IMR-90 (cell line): ENCODE measurements at regions not wholly inside any gene's neighbourhood (a gene's known extent, or its start where the extent isn't known, plus 50 kb on each side); places are given as distances from the start of the nearest gene placed in this dataset.

ENCODE experiments used
- ATAC-seq: fragments of 200-7000 bp; cut with Tn5 transposase; 2 replicates; pipeline ENCODE4 v1.9.1; 2020; ENCODE audit warnings: low read depth, mild to moderate bottlenecking, moderate library complexity
- BruUV-seq: library from RNA; stranded (reverse); fragments of 400-500 nt; replicated peaks from 2 replicates; lab custom pipeline; 2021; lab: Mats Ljungman, UMichigan
- CTCF ChIA-PET: fragments of 300-600 bp; formaldehyde crosslinking; extraction: SDS; loops from one replicate; lab custom pipeline; 2021; ENCODE audit warnings: antibody characterized with exemption; lab: Yijun Ruan, JAX
- POLR2A ChIA-PET: fragments of 300-600 bp; sonication (Branson Sonifier 250); formaldehyde crosslinking; loops from one replicate; lab custom pipeline; 2022; ENCODE audit warnings: antibody characterized with exemption; ENCODE audit not compliant: unreplicated experiment; lab: Charles Lee
- DNase-seq: peaks from one replicate; pipeline ENCODE4 v3.0.0; 2013
- H2AFZ ChIP-seq: replicated peaks from 2 replicates; pipeline ENCODE3; 2013; ENCODE audit warnings: low read length, mild to moderate bottlenecking; ENCODE audit not compliant: poor library complexity
- H2AK5ac ChIP-seq: 2 replicates; pipeline ENCODE4 v1.6.1; 2013; ENCODE audit warnings: low read depth, low read length, inconsistent platforms
- H2AK9ac ChIP-seq: replicated peaks from 2 replicates; pipeline ENCODE3; 2013; ENCODE audit warnings: mild to moderate bottlenecking, low read depth, low read length, moderate library complexity; ENCODE audit not compliant: poor library complexity
- H2BK120ac ChIP-seq: 2 replicates; pipeline ENCODE4 v1.6.1; 2013; ENCODE audit warnings: low read depth, low read length, inconsistent platforms
- H2BK15ac ChIP-seq: 3 replicates; pipeline ENCODE4 v1.6.1; 2013; ENCODE audit warnings: low read depth, low read length, inconsistent platforms
- H2BK20ac ChIP-seq: 2 replicates; pipeline ENCODE4 v1.6.1; 2013; ENCODE audit warnings: low read depth, mild to moderate bottlenecking, inconsistent platforms, low read length, moderate library complexity
- H2BK5ac ChIP-seq: 2 replicates; pipeline ENCODE4 v1.6.1; 2013; ENCODE audit warnings: mild to moderate bottlenecking, low read depth, low read length, inconsistent platforms; ENCODE audit not compliant: poor library complexity, severe bottlenecking
- H3K14ac ChIP-seq: replicated peaks from 2 replicates; pipeline ENCODE4 v1.6.1; 2013; ENCODE audit warnings: low read depth, low read length, inconsistent platforms
- H3K18ac ChIP-seq: 2 replicates; pipeline ENCODE4 v1.6.1; 2013; ENCODE audit warnings: low read depth, low read length, control low read depth
- H3K23ac ChIP-seq: 2 replicates; pipeline ENCODE4 v1.6.1; 2013; ENCODE audit warnings: low read depth, low read length, inconsistent platforms
- H3K27ac ChIP-seq: 2 replicates; pipeline ENCODE4 v1.5.1; 2013; ENCODE audit warnings: mild to moderate bottlenecking, control low read depth, low read length; ENCODE audit not compliant: insufficient read depth
- H3K27me3 ChIP-seq: 2 replicates; pipeline ENCODE4 v1.6.1; 2013; ENCODE audit warnings: low read length; ENCODE audit not compliant: control insufficient read depth, insufficient read depth
- H3K36me3 ChIP-seq: 2 replicates; pipeline ENCODE4 v1.6.1; 2013; ENCODE audit warnings: low read length, mixed read lengths; ENCODE audit not compliant: control insufficient read depth, insufficient read depth
- H3K4ac ChIP-seq: 2 replicates; pipeline ENCODE4 v1.6.1; 2013; ENCODE audit warnings: low read depth, low read length, inconsistent platforms
- H3K4me1 ChIP-seq: 2 replicates; pipeline ENCODE4 v1.6.1; 2013; ENCODE audit warnings: low read length, mixed read lengths; ENCODE audit not compliant: control insufficient read depth, insufficient read depth
- H3K4me2 ChIP-seq: 2 replicates; pipeline ENCODE4 v1.6.1; 2013; ENCODE audit warnings: low read depth, mild to moderate bottlenecking, control low read depth, low read length, moderate library complexity
- H3K4me3 ChIP-seq: 2 replicates; pipeline ENCODE4 v1.5.1; 2013; ENCODE audit warnings: low read depth, mild to moderate bottlenecking, control low read depth, low read length, moderate library complexity; ENCODE audit not compliant: insufficient read depth
- H3K56ac ChIP-seq: 2 replicates; pipeline ENCODE4 v1.6.1; 2013; ENCODE audit warnings: low read length, inconsistent platforms; ENCODE audit not compliant: insufficient read depth; ENCODE audit errors: extremely low read depth
- H3K79me1 ChIP-seq, 2 experiments: 2 replicates each; pipeline ENCODE4 v1.6.1; 2013; ENCODE audit warnings: low read length in 2 of 2, inconsistent platforms in 1 of 2, low read depth in 1 of 2
- H3K9ac ChIP-seq: 2 replicates; pipeline ENCODE4 v1.6.1; 2013; ENCODE audit warnings: low read depth, low read length, control low read depth
- H3K9me1 ChIP-seq: 2 replicates; pipeline ENCODE4 v1.6.1; 2013; ENCODE audit warnings: low read length, inconsistent platforms; ENCODE audit not compliant: insufficient read depth
- H3K9me3 ChIP-seq: 2 replicates; pipeline ENCODE4 v1.6.1; 2013; ENCODE audit warnings: low read length; ENCODE audit not compliant: control insufficient read depth, insufficient read depth
- H4K20me1 ChIP-seq: 2 replicates; pipeline ENCODE4 v1.6.1; 2013; ENCODE audit warnings: low read length, inconsistent platforms; ENCODE audit not compliant: insufficient read depth
- H4K5ac ChIP-seq: 2 replicates; pipeline ENCODE4 v1.6.1; 2013; ENCODE audit warnings: mild to moderate bottlenecking, low read depth, low read length, control low read depth
- H4K8ac ChIP-seq, 2 experiments: 2 replicates each; pipeline ENCODE4 v1.6.1; 2013; ENCODE audit warnings: low read depth in 2 of 2, low read length in 2 of 2, control low read depth in 1 of 2, inconsistent platforms in 1 of 2
- H4K91ac ChIP-seq: 2 replicates; pipeline ENCODE4 v1.6.1; 2013; ENCODE audit warnings: low read depth, low read length, inconsistent platforms; ENCODE audit not compliant: insufficient read depth
- CHD1 ChIP-seq: IDR thresholded peaks from 2 replicates; pipeline ENCODE4 v1.6.1; 2012; ENCODE audit warnings: low read depth, low read length, improper control_type of control experiment
- FOS ChIP-seq: fragments of 150-350 bp; IDR thresholded peaks from 2 replicates; pipeline ENCODE4 v1.6.1; 2016; ENCODE audit warnings: low read depth, low read length
- RAD21 ChIP-seq: IDR thresholded peaks from 2 replicates; pipeline ENCODE4 v1.6.1; 2012; ENCODE audit warnings: low read length, improper control_type of control experiment
- WGBS, 2 experiments: methylation state at CpG; one replicate each; pipeline versions ENCODE4 v1.1.5 to v1.1.7; 2013; ENCODE audit warnings: missing lambda C conversion rate in 2 of 2; ENCODE audit not compliant: insufficient read length in 1 of 2; ENCODE audit errors: extremely low coverage in 2 of 2; 5-methylcytosine and 5-hydroxymethylcytosine counted together
- dilution Hi-C: fragments of 300-500 bp; cut with HindIII; formaldehyde crosslinking; loops from one replicate; pipeline ENCODE4 v1.14.3; 2018; ENCODE audit warnings: low sequenced_read_pairs; ENCODE audit not compliant: unreplicated experiment
- in situ Hi-C: fragments of 300-500 bp; cut with MboI; formaldehyde crosslinking; loops from 3 replicates; pipeline ENCODE4 v1.14.3; 2019; ENCODE audit warnings: low sequenced_read_pairs, inconsistent platforms, mixed read lengths
- intact Hi-C: fragments of 100-400 bp; cut with micrococcal nuclease; formaldehyde crosslinking; loops from 2 replicates; pipeline ENCODE4 v1.10.0; 2022

DNA sequence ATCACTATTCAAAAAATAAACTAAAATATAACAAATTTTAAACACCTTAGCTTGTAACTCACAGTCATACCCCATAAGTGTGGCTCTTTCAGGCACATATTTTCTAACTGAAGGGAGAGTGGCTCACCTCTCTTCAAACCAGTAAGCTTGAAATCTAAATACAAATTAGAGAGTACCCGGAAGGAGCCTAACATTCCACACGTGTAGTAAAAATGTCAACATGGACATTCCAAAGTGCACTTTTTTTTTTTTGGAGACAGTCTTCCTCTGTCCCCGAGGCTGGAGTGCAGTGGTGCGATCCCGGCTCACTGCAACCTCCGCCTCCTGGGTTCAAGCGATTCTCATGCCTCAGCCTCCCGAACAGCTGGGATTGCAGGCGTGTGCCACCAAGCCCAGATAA, 275.6 kb upstream of the ADGRL2 start:
- in situ Hi-C loops (no loop called here), dilution Hi-C loops (no loop called here), intact Hi-C loops (no loop called here)
- Histone ChIP-seq H4K91ac (no peak overlapping the region), H3K4me1 (no peaks in the 10 kb centered on the region), H3K4me3 (no peak overlapping the region), H4K20me1 (no peaks in the 10 kb centered on the region), H3K36me3 (no peaks in the 10 kb centered on the region), H3K27me3 (no peaks in the 10 kb centered on the region), H2BK15ac (no peak overlapping the region), H3K4me2 (no peak overlapping the region), H4K5ac (no peak overlapping the region), H2AFZ (no peak overlapping the region), H2BK5ac (no peak overlapping the region), H3K9me3 (no peaks in the 10 kb centered on the region), H3K4ac (no peak overlapping the region), H3K56ac (no peak overlapping the region), H2BK120ac (no peak overlapping the region), H3K79me1 (no peaks in the 10 kb centered on the region), H2AK9ac (no peak overlapping the region), H2AK5ac (no peak overlapping the region), H3K18ac (no peak overlapping the region), H3K9me1 (no peaks in the 10 kb centered on the region), H3K23ac (no peak overlapping the region), H3K9ac (no peak overlapping the region), H2BK20ac (no peak overlapping the region), H4K8ac (no peak overlapping the region), H3K27ac (no peak overlapping the region), H3K14ac (no peak overlapping the region)
- no peak for DNase-seq
- ChIA-PET CTCF (no interaction called here), POLR2A (no interaction called here)
- BruUV-seq = no TSS peak
- ATAC-seq = no peak
- WGBS, 2 experiments = 30% methylated on average over 2 of the region's 9 CpGs; no CpG with 5 or more reads in 1 of the 2 experiments
- TF ChIP-seq CHD1 (no peak), RAD21 (no peak), FOS (no peak)
